Testis (tissue), 2 donors: ENCODE measurements at regions not wholly inside any gene's neighbourhood (a gene's known extent, or its start where the extent isn't known, plus 50 kb on each side); places are given as distances from the start of the nearest gene placed in this dataset.

ENCODE experiments used
- CTCF ChIP-seq, 3 experiments: fragments of 450-650 bp in 2 of 3; fragments of 200-600 bp in 1 of 3; sonication (generic) in 1 of 3; IDR thresholded peaks; one replicate each; pipeline ENCODE4 v1.5.1; 2016 to 2019; ENCODE audit warnings: antibody characterized with exemption in 3 of 3, mild to moderate bottlenecking in 2 of 3, moderate library complexity in 1 of 3
- POLR2A ChIP-seq: fragments of 450-650 bp; IDR thresholded peaks from one replicate; pipeline ENCODE4 v1.6.1; 2017; ENCODE audit warnings: antibody characterized with exemption, mild to moderate bottlenecking, moderate library complexity

- TF ChIP-seq CTCF (IDR thresholded peaks at IDR 0.05): no peak
- TF ChIP-seq POLR2A: no peak
These were observed 841.5 kb downstream of the ANKRD7 start for GRCh38 chr7:119065966-119066365.
